Upper lobe of right lung (tissue), 1 donor: ENCODE measurements at regions not wholly inside any gene's neighbourhood (a gene's known extent, or its start where the extent isn't known, plus 50 kb on each side); places are given as distances from the start of the nearest gene placed in this dataset.

Source experiments
- ATAC-seq: fragments of 200-7000 bp; cut with Tn5 transposase; one replicate; pipeline ENCODE4 v1.9.1; 2020; ENCODE audit warnings: mild to moderate bottlenecking, moderate library complexity
- DNase-seq: peaks from one replicate; pipeline ENCODE4 v3.0.0-alpha.2; 2020
- H3K27ac ChIP-seq: fragments of 200-600 bp; one replicate; pipeline ENCODE4 v1.8.0; 2022
- H3K27me3 ChIP-seq: fragments of 200-600 bp; one replicate; pipeline ENCODE4 v1.8.0; 2022; ENCODE audit warnings: mild to moderate bottlenecking
- H3K36me3 ChIP-seq: fragments of 200-600 bp; one replicate; pipeline ENCODE4 v1.8.0; 2022
- H3K4me1 ChIP-seq: fragments of 200-600 bp; one replicate; pipeline ENCODE4 v1.8.0; 2022
- H3K4me3 ChIP-seq: fragments of 200-600 bp; one replicate; pipeline ENCODE4 v1.8.0; 2022; ENCODE audit warnings: mild to moderate bottlenecking
- H3K9me3 ChIP-seq: fragments of 200-600 bp; one replicate; pipeline ENCODE4 v1.8.0; 2022
- CTCF ChIP-seq: fragments of 200-600 bp; IDR thresholded peaks from one replicate; pipeline ENCODE4 v1.8.0; 2022; ENCODE audit warnings: antibody characterized with exemption
- intact Hi-C: fragments of 100-400 bp; cut with DNase I; formaldehyde crosslinking; loops from one replicate; pipeline ENCODE4 v1.11.0; 2022
- donor health status: DM: no; HTN: yes; CAD: no; lungs with severe emphysema.

- no peaks in the 10 kb centered on the region for H3K36me3 ChIP-seq
- DNase-seq, result no peak
- ATAC-seq, result no peak
- intact Hi-C loops, result no loop called here
- peaks cover 36% of the 10 kb centered on the region for H3K4me1 ChIP-seq
- H3K9me3 ChIP-seq, result no peaks in the 10 kb centered on the region
- no peak for TF ChIP-seq CTCF
- no peaks in the 10 kb centered on the region for H3K27me3 ChIP-seq
- H3K27ac ChIP-seq, result peak overlapping the region; percentile 12
- no peak overlapping the region for H3K4me3 ChIP-seq
Observed at GRCh38 chr4:119728692-119729593, 100.3 kb upstream of the PDE5A start.

GRCh38 chr4:119728185-119728584 lies 99.6 kb upstream of the PDE5A start:
- no peak for TF ChIP-seq CTCF

GRCh38 chr4:119726505-119726904 lies 97.9 kb upstream of the PDE5A start:
- Histone ChIP-seq H3K27me3 (no peaks in the 10 kb centered on the region), H3K36me3 (no peaks in the 10 kb centered on the region), H3K9me3 (no peaks in the 10 kb centered on the region), H3K4me3 (no peak overlapping the region), H3K27ac (no peak overlapping the region), H3K4me1 (peaks cover 28% of the 10 kb centered on the region)
- no peak for TF ChIP-seq CTCF
- intact Hi-C loops, result no loop called here
- DNase-seq (no peak), ATAC-seq (no peak)

More at GRCh38 chr4:119728185-119728584, 99.6 kb upstream of the PDE5A start:
- ATAC-seq, result no peak
- H3K4me3 ChIP-seq, result no peak overlapping the region
- H3K27ac ChIP-seq, result no peak overlapping the region
- peaks cover 36% of the 10 kb centered on the region for H3K4me1 ChIP-seq
- no peaks in the 10 kb centered on the region for H3K36me3 ChIP-seq
- no peak for DNase-seq
- H3K9me3 ChIP-seq, result no peaks in the 10 kb centered on the region
- intact Hi-C loops, result no loop called here
- no peaks in the 10 kb centered on the region for H3K27me3 ChIP-seq

GRCh38 chr4:119725688-119726330 lies 97.2 kb upstream of the PDE5A start:
- ATAC-seq (no peak), DNase-seq (no peak)
- H3K4me1 ChIP-seq, result peaks cover 26% of the 10 kb centered on the region
- H3K4me3 ChIP-seq, result no peak overlapping the region
- intact Hi-C loops, result no loop called here
- H3K9me3 ChIP-seq, result no peaks in the 10 kb centered on the region
- H3K27me3 ChIP-seq, result no peaks in the 10 kb centered on the region
- H3K36me3 ChIP-seq, result no peaks in the 10 kb centered on the region
- TF ChIP-seq CTCF, result no peak
- H3K27ac ChIP-seq, result no peak overlapping the region

- H3K27me3 ChIP-seq, result no peaks in the 10 kb centered on the region
- no peak for DNase-seq
- peaks cover under 1% of the 10 kb centered on the region for H3K9me3 ChIP-seq
- no peaks in the 10 kb centered on the region for H3K36me3 ChIP-seq
- ATAC-seq, result no peak
- H3K27ac ChIP-seq, result no peak overlapping the region
- no peak for TF ChIP-seq CTCF
- no peak overlapping the region for H3K4me3 ChIP-seq
- intact Hi-C loops, result no loop called here
- peaks cover 20% of the 10 kb centered on the region for H3K4me1 ChIP-seq
Observed at GRCh38 chr4:119725011-119725410, 96.4 kb upstream of the PDE5A start.
